H54 (cell line): ENCODE measurements at regions not wholly inside any gene's neighbourhood (a gene's known extent, or its start where the extent isn't known, plus 50 kb on each side); places are given as distances from the start of the nearest gene placed in this dataset.
A peak's percentile ranks its signal among the peaks of the same experiment; 100 is the strongest.
"Not testable (repeated sequence)": the region's sequence is repeated elsewhere in the genome, so short reads cannot be mapped to it uniquely, and the experiment has no call there.

Experiments used
- DNase-seq: peaks from one replicate; pipeline ENCODE4 v3.0.0; 2011; ENCODE audit warnings: low spot score, mixed read lengths; ENCODE audit not compliant: insufficient read length
- FAIRE-seq: peaks from 3 replicates; lab custom pipeline; 2011; peaks lifted over from hg19 to GRCh38; lab: Jason Lieb, UNC
- POLR2A ChIP-seq: IDR thresholded peaks from 2 replicates; pipeline ENCODE4 v1.6.1; 2011; ENCODE audit warnings: low read depth, mild to moderate bottlenecking, low read length

DNA sequence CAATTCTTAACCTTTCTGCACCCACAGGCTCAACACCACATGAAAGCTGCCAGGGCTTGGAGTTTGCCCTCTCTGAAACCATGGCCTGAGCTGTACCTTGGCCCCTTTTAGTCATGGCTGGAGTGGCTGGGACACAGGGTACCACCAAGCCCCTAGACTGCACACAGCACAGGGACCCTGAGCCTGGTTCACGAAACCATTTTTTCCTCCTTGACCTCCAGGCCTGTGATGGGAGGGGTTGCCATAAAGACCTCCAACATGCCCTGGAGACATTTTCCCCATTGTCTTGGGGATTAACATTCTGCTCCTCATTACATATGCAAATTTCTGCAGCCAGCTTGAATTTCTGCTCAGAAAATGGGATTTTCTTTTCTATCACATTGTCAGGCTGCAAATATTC is 113.4 kb downstream of the XPNPEP1 start:
- not testable (repeated sequence) for FAIRE-seq, DNase-seq

DNA sequence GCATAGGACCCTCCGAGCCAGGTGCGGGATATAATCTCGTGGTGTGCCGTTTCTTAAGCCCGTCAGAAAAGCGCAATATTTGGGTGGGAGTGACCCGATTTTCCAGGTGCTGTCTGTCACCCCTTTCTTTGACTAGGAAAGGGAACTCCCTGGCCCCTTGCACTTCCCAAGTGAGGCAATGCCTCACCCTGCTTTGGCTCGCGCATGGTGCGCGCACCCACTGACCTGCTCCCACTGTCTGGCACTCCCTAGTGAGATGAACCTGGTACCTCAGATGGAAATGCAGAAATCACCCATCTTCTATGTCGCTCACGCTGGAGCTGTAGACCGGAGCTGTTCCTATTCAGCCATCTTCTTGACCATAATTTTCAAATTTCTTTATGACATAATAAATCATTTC is 122.1 kb downstream of the XPNPEP1 start:
- DNase-seq, FAIRE-seq: not testable (repeated sequence)

DNA sequence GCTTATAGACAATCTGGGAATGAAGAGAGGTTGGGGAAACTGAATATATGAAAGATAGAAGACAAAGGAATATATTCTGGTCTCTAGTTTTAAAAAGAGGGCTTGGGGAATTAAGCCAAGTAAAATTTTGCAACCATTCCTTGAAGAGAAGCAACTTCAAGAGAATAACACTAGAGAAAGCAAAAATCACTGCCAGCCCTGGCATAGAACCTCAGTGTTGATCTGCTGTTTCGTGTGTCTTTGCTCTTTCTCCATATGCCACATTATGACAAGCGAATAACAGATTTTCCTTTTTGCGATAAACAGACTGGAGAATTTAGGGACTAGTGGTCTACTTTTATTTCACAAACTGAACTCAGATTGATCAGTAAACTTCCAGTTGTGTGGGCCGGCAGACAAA is 132.7 kb downstream of the XPNPEP1 start:
- FAIRE-seq (no peak), DNase-seq (no peak)
- no peak for TF ChIP-seq POLR2A

DNA sequence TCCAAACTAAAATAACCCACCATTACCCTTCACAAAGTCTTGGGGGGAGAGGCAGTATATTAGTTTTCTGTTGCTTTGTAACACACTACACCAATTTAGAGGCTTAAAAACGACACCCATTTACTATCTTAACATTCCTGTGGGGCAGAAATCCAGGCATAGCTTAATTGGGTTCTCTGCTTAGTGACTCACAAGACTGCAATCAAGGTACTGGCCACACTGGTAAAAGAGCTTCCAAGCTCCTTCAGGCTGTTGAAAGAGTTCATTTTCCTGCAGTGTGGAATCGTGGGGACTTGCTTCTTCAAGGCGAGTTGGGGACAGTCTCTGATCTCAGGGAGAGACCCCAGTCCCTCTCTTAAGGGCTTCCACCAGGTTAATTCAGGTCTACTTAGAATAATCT is 139.1 kb downstream of the XPNPEP1 start:
- no peak for FAIRE-seq
- TF ChIP-seq POLR2A, result no peak

DNA sequence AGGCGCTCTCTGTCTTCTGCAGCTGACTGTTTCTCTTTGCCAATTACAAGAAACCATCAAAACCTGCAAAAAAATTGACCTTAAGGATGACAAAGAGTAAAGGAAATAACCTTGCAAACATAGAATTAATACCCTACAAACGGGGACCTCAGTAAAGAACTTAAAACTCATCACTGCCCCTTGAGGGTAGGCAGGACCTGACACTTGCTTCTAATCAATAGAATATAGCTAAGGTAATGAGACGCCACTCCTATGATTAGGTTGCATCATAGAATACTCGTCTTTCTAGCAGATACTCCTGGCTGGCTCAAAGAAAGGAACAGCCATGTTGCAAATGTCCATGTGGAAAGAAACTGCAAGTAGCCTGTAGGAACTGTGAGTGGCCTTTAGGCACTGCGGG is 140.0 kb downstream of the XPNPEP1 start:
- DNase-seq, result no peak
- no peak for FAIRE-seq
- no peak for TF ChIP-seq POLR2A

More for the DNA sequence above, 139.1 kb downstream of the XPNPEP1 start:
- DNase-seq, result no peak

DNA sequence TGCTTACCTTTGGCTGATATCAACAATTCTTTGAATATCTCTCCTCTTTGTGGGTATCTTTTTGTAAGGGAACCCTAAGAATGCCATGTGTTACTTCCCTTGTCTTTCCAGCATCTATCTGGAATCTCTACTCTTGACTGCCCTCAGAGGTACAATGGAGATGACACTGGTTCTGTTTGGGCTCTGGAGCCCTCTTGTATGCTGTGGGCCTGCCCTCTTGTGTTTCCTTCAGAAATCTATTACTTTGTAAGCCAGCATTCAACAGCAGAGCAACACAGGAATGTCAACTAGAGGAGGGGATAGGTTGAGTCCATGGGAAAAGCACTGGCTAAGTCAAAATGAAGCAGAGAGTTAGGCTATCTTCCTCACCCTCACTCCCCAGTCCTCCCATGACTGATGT is 142.3 kb downstream of the XPNPEP1 start:
- TF ChIP-seq POLR2A, result no peak
- no peak for DNase-seq
- FAIRE-seq, result no peak

DNA sequence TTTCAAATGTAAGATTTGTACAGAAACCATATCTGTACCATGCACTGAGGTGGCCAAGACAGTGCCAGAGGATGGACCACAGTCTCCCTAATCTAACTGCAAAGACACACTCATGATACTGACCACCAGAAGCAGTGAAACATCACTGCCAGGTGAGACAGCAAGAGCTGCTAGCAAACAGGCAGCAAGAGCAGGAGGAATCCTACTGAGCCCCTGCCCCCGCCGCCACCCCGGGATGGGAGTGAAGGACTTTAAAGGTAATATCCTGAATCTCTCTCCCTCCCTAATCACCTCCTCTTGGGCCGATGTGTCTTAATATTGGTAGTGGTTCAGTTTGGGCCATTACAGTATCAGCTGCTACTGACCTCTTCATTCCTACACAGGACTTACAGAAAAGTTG is 144.3 kb downstream of the XPNPEP1 start:
- no peak for FAIRE-seq
- no peak for TF ChIP-seq POLR2A
- no peak for DNase-seq

DNA sequence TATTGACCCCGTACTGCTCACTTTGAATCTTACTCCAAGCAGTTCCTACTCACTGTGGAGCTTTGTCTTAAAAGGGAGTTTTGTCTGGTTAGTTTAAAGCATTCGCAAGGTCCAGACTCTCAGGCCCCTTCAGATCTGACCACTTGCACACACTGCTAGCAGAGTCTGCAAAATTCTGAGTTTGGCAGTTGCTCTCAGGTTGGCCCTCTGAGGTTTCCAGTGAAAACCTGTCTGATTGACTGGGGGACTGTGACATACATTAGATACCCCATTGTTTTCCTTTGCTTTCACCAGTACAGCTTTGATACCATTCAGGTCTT is 149.2 kb downstream of the XPNPEP1 start:
- DNase-seq (no peak), FAIRE-seq (no peak)
- TF ChIP-seq POLR2A, result no peak

DNA sequence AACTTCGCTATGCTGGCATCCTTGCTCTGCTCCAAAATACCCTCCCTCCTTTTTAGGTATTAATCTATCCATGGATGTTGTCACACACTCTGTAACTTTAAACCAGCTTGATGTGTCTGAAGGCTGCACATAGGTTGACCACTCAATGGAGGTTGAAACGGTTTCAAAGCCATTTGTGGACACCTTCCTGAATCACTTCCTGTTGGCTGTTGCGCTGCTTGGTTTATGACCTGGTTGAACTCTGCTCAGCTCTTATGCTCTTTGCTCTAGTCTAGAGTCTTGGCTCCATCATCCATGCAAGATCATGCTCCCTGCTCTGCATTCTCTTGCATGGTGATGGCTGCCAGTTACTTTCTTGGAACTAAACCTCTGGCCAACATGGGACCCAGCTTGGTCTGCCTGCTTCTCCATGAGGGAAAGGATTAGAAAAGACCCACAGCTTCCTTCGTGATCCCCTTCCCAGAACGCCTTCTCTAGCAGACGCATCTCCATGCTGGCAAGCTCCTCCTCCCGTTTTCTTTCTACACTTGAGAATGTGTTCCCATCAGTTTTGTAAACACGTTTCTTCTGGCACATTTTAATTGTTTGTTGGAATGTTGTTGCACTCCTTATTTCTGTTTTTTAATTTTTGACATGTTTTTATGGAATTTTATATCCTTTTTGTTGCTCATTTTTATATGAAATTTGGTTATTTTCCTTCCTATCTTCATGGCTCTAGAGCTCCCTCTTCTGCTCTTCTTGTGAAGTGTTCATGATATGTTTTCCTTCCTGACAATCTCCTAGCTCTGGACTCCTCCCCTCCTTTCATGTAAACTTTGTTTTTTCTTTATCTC is 149.8 kb downstream of the XPNPEP1 start:
- TF ChIP-seq POLR2A, result no peak
- FAIRE-seq (no peak), DNase-seq (peak; percentile 6)

DNA sequence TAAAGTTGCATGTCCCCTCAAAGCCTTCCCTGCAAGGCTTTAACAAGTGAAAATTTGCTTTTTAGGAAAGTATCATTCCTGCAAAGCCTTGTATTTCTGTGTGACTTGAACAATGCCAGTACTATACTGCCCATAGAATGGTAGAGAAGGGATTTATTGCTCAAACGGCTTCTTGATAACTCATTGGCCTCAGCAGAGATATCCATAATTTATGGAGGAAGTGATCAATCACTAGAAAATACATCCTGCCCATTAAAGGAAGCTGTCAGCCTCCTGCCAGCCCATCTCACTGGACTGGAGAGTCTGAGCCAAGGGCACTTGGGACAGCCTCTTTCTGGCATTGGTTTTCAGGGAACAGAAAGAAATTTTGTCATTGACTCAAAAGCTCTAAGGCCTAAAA is 152.6 kb downstream of the XPNPEP1 start:
- TF ChIP-seq POLR2A, result no peak
- FAIRE-seq (no peak), DNase-seq (no peak)

DNA sequence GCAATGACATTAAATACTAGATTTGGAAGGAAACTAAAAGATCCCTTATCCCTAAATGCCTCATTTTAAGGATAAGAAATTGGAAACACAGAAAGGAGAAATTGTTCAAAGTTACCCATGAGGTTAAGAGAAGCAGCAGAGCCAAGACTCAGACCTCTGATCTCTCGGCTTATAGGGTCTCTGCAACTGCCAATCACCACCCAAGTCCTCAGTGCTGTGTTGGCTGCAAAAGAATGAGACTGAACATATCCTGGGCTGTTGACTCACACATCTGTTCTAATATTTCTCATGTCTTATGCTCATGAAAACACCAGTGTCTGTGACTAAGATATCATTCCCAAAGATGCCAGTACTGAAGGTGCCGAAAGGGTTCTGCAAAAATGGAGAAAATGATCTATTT is 153.3 kb downstream of the XPNPEP1 start:
- no peak for TF ChIP-seq POLR2A
- FAIRE-seq, result no peak
- DNase-seq, result no peak

DNA sequence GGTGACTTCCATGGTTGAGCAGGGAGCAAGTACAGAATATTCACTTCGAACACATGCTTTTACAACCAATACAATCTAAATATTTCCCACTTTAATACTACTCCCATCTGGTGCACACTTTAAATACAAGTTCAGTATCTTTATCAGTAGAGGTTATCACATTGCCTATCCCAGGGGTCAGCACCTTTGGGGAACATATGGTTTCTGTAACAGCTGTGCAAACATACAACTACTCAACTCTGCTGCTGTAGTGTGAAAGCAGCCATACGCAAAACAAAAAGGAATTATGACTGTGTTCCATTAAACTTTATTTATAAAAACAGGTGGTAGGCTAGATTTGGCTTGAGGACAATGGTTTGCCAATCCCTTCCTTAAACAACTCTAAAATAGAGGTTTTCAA is 157.5 kb downstream of the XPNPEP1 start:
- TF ChIP-seq POLR2A, result no peak
- no peak for FAIRE-seq
- DNase-seq, result no peak

DNA sequence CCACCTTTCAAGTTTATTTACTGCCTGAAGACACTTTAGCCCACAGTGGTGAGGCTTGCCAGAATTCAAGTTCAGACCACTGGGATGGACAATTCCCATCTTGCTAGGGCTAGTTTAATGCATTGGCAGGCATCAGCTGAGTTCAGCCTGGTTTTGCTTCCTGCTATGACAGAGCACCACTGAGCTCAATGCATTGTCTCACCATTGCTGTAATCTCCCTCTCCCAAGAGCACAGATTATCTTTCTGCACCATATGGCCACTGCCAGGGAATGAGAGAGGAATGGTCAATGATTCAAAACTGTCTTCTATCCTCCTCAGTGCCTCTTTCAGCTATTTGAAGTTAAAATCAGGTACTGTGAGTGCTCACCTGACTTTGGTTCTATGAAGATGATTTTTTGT is 160.8 kb downstream of the XPNPEP1 start:
- DNase-seq (no peak), FAIRE-seq (no peak)
- TF ChIP-seq POLR2A, result no peak

DNA sequence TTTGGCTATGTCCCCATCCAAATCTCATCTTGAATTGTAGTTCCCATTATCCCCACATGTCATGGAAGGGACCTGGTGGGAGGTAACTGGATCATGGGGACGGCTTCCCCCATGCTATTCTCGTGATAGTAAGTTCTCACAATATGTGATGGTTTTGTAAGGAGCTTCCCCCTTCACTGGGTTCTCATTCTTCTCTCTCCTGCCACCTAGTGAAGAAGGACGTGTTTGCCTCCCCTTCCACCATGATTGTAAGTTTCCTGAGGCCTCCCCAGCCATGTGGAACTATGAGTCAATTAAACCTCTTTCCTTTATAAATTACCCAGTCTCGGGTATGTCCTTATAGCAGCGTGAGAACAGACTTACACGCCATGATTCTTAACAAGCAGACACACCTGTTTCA is 165.6 kb downstream of the XPNPEP1 start:
- not testable (repeated sequence) for FAIRE-seq

DNA sequence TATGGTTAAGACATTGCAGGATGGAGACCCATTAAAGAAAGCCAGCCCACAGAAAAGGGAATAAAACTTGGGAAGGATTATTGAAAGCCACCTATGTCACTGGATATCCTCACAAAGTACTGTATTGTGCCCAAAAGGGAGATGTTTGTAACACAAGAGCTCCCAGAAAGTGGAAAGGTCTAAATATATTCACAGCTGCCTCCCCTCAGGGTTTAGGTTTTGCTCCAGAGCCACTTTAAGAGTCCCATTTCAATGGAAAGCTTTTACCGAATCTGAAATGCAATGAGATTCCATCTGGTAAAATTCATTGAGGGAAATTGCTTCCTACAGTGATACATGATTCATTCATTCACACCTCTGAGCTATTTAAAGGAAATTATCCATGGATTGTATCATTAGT is 176.4 kb downstream of the XPNPEP1 start:
- FAIRE-seq (no peak), DNase-seq (no peak)
- no peak for TF ChIP-seq POLR2A

More for the DNA sequence above, 165.6 kb downstream of the XPNPEP1 start:
- not testable (repeated sequence) for DNase-seq

DNA sequence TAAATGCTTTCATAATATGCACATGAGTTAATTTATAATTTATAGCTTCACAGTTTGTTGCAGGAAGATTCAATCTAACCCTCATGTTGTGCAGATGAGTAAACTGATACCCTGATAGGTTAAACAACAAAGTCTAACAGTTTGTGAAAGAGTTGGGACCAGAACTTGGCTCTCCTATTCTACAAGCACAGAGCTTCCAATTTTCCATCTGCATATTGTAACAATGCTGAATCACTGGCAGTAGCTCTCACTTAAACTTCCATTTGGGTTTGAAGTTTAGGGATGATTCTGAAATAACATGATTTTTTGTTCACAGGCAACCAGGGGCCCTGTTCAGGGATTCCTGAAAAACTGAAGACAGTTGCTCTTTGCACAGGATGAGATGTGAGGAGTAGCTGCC is 179.3 kb downstream of the XPNPEP1 start:
- no peak for TF ChIP-seq POLR2A
- FAIRE-seq (no peak), DNase-seq (no peak)
